Activated CD4-positive, alpha-beta memory T cell treated with anti-CD3 and anti-CD28 coated beads, Interleukin-2, amount 10 ng/mL, durations not matched to agents 7 days and 5 days (primary cell): ENCODE measurements at regions not wholly inside any gene's neighbourhood (a gene's known extent, or its start where the extent isn't known, plus 50 kb on each side); places are given as distances from the start of the nearest gene placed in this dataset.
"Not testable (repeated sequence)": the region's sequence is repeated elsewhere in the genome, so short reads cannot be mapped to it uniquely, and the experiment has no call there.

ENCODE experiments used
- CTCF ChIA-PET: fragments of 350-600 bp; sonication (Branson Sonifier 250); formaldehyde crosslinking; loops from one replicate; lab custom pipeline; 2021; ENCODE audit warnings: antibody characterized with exemption, inconsistent platforms; lab: Charles Lee
- POLR2A ChIA-PET: fragments of 350-600 bp; sonication (Branson Sonifier 250); formaldehyde crosslinking; loops from one replicate; lab custom pipeline; 2021; ENCODE audit warnings: antibody characterized with exemption; lab: Charles Lee
- DNase-seq: peaks from one replicate; pipeline ENCODE4 v3.0.0-alpha.2; 2020
- H3K27ac Mint-ChIP-seq: one replicate; pipeline ENCODE4 v1.8.0; 2021; ENCODE audit warnings: mild to moderate bottlenecking, mixed read lengths
- H3K27me3 Mint-ChIP-seq: one replicate; pipeline ENCODE4 v1.8.0; 2021; ENCODE audit warnings: mixed read lengths
- H3K36me3 Mint-ChIP-seq: one replicate; pipeline ENCODE4 v1.8.0; 2021; ENCODE audit warnings: low read depth, mixed read lengths
- H3K4me1 Mint-ChIP-seq: one replicate; pipeline ENCODE4 v1.8.0; 2021; ENCODE audit warnings: mixed read lengths
- H3K4me3 Mint-ChIP-seq: one replicate; pipeline ENCODE4 v1.8.0; 2021; ENCODE audit warnings: mild to moderate bottlenecking, mixed read lengths
- H3K9me3 Mint-ChIP-seq: one replicate; pipeline ENCODE4 v1.8.0; 2021; ENCODE audit warnings: mixed read lengths

DNA sequence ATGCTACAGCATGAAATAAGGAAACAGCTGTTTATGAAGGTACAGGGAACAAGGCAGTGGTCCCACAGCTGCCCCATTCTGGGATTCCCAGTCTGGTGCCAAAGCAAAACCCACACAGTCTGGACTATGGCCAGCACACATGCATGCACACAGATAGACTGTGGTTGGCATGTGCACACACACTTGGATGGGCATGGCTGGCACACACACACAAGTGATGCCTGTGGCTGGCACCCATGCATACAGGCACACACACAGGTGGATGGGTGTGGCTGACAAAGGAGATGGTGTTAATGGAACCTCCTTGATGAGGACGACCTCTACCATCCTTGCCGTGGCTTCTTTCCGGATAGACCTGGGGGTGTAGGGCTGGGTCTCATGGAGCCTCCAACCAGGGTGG lies 114.0 kb upstream of the LYZL2 start:
- Mint-ChIP-seq H3K9me3 (peaks cover 6% of the 10 kb centered on the region), H3K27me3 (no peaks in the 10 kb centered on the region), H3K27ac (no peak overlapping the region), H3K4me3 (no peak overlapping the region), H3K36me3 (peaks cover 4% of the 10 kb centered on the region), H3K4me1 (peaks cover 41% of the 10 kb centered on the region)
- no peak for DNase-seq
- CTCF ChIA-PET, result no interaction called here
- POLR2A ChIA-PET, result no interaction called here

DNA sequence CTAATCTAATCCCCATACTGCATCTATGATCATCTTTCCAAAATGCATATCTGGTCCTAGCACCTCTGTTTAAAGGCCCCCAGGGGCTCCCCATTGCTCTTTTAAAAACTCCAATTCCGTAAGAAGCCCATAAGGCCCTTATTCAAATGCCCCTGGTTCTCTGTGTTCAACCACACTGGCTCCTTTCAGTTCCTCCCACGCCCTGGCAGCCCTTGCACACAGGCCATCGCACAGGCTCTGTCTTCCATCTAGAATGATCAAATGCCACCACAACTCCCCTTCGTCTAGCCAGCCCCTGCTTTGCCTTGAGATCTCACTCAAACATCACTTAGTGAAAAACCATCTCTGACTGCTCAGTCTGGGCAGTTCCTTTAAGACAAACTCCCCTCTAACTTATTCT lies 112.9 kb upstream of the LYZL2 start:
- H3K4me3 Mint-ChIP-seq, result no peak overlapping the region
- peaks cover 4% of the 10 kb centered on the region for H3K36me3 Mint-ChIP-seq
- no peaks in the 10 kb centered on the region for H3K27me3 Mint-ChIP-seq
- CTCF ChIA-PET, result no interaction called here
- peaks cover 39% of the 10 kb centered on the region for H3K4me1 Mint-ChIP-seq
- no peak for DNase-seq
- POLR2A ChIA-PET, result no interaction called here
- peak overlapping the region; percentile 16 for H3K27ac Mint-ChIP-seq
- H3K9me3 Mint-ChIP-seq, result peaks cover 6% of the 10 kb centered on the region

DNA sequence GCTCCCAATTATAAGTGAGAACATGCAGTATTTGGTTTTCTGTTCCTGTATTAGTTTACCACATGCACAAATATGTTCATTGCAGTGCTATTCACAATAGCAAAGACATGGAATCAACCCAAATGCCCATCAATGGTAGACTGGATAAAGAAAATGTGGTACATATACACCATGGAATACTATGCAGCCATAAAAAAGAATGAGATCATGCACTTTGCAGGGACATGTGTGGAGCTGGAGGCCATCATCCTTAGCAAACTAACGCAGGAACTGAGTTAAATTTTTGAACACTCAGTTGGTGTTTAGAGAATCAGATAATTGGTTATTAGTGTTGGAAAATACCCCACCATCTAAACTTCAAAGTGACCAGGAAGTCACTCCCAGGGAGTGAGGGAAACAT lies 111.2 kb upstream of the LYZL2 start:
- CTCF ChIA-PET, POLR2A ChIA-PET: not testable (repeated sequence)

DNA sequence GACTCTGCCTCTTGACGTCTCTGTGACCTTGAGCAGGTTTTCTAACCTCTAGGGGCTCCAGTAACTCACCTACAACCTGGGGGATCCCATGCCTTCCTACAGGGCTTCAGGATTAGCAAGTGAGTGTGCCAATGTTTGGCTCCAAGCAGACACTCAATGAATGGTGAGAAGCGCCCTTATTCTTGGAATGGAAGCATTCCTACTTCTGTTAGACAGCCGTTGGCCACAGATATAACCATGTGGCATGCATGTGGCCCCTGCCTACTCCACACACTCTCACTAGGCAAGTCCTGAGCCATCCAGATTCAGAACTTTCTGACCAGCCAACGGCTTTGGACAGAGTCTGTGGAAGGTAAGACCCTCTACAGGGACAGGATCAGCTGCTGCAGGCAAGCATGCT lies 108.9 kb upstream of the LYZL2 start:
- CTCF ChIA-PET, result no interaction called here
- Mint-ChIP-seq H3K27ac (no peak overlapping the region), H3K36me3 (peaks cover 9% of the 10 kb centered on the region), H3K4me3 (no peak overlapping the region), H3K4me1 (peaks cover 49% of the 10 kb centered on the region), H3K27me3 (no peaks in the 10 kb centered on the region), H3K9me3 (peaks cover 6% of the 10 kb centered on the region)
- DNase-seq, result no peak
- POLR2A ChIA-PET, result no interaction called here

More for the DNA sequence above, 111.2 kb upstream of the LYZL2 start:
- not testable (repeated sequence) for H3K27me3 Mint-ChIP-seq, DNase-seq, H3K27ac Mint-ChIP-seq, H3K36me3 Mint-ChIP-seq, H3K9me3 Mint-ChIP-seq, H3K4me3 Mint-ChIP-seq
- H3K4me1 Mint-ChIP-seq, result peaks cover 38% of the 10 kb centered on the region

DNA sequence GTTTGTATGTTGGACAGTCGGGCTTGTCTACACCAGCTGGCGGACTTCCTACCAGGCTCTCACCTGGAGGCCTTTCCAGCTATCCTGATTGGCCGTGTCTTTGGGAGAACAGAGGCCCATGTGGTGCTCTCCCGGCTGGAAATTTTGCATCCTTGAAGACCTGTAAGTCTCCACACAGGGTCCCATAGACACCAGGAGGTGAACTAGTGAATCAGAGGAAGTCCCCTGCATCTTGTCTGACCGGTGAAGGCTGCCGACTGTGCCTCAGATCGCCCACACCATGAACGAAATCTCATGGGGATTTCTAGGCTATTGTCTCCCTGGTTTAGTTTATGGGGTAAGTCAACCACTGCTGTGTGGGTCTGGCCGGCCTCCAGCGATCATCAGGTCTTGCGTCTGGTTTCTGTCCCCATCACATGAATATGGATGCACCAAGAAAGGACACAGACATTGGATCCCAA lies 108.4 kb upstream of the LYZL2 start:
- ChIA-PET POLR2A (no interaction called here), CTCF (no interaction called here)
- no peak for DNase-seq
- Mint-ChIP-seq H3K4me3 (no peak overlapping the region), H3K27me3 (no peaks in the 10 kb centered on the region), H3K27ac (no peak overlapping the region), H3K36me3 (peaks cover 9% of the 10 kb centered on the region), H3K9me3 (peaks cover 6% of the 10 kb centered on the region), H3K4me1 (peaks cover 49% of the 10 kb centered on the region)

DNA sequence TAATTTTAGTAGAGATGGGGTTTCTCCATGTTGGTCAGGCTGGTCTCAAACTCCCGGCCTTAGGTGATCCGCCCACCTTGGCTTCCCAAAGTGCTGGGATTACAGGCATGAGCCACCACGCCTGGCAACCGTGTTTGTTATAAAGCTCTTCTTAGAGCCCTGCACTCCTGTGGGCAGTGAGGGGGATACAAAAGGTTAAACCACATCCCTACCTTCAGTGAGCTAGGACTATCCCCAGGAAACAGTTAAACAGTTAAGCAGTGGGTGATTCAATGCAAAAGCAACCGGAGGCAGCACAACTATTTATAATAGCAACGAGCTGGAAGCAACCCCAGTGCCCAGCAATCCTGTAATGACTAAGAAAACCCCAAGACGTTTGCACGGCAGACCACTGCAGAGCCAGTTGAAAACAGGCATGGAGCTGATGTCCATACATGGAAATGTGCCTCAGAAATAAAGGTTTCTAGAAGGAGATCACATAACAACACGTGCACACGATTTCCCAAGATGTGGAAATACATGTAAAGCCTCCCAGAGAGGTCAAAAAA lies 107.2 kb upstream of the LYZL2 start:
- DNase-seq, result peak; percentile 72
- peaks cover 14% of the 10 kb centered on the region for H3K36me3 Mint-ChIP-seq
- H3K27ac Mint-ChIP-seq, result peak overlapping the region; percentile 82
- H3K4me1 Mint-ChIP-seq, result peaks cover 37% of the 10 kb centered on the region
- H3K27me3 Mint-ChIP-seq, result no peaks in the 10 kb centered on the region
- peaks cover 13% of the 10 kb centered on the region for H3K9me3 Mint-ChIP-seq
- POLR2A ChIA-PET, result interaction anchor here (0.5 to 2.4 kb wide), 8 partner anchors 9 to 582 kb away, joined by 3 to 11 read pairs (median 6); partner anchors contain the start of gene ZEB1
- CTCF ChIA-PET, result interaction anchor here (0.8 to 1.7 kb wide), 5 partner anchors 10 to 66 kb away, joined by 3 to 4 read pairs (median 3); no protein-coding TSS in a partner anchor
- no peak overlapping the region for H3K4me3 Mint-ChIP-seq

DNA sequence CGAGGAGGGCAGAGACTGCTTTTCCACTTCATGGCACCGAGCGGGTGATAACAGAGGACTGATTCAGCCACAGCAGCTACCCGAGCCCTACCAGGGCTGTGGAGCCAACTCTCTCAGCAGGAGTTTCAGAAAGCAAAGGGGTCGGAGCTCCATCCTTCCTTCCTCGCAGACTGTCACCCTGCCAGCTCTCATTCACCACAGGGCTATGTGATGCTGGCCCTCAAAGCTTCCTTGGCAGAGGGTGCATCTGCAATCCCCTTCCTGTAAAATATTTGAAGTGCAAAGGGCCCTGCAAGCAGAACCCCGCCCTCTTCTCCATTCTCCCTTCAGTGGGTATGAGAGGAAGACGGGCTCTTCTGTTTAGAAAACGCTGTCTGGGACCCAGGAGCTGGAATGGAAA lies 105.3 kb upstream of the LYZL2 start:
- ChIA-PET POLR2A (interaction anchor here (2.4 kb wide), 1 partner anchor 30 kb away, joined by 11 read pairs; no protein-coding TSS in a partner anchor), CTCF (interaction anchor here (0.7 kb wide), 1 partner anchor 8 kb away, joined by 3 read pairs; no protein-coding TSS in a partner anchor)
- Mint-ChIP-seq H3K4me1 (peaks cover 34% of the 10 kb centered on the region), H3K27ac (peak overlapping the region; percentile 40), H3K27me3 (no peaks in the 10 kb centered on the region), H3K4me3 (no peak overlapping the region), H3K9me3 (peaks cover 8% of the 10 kb centered on the region), H3K36me3 (peaks cover 17% of the 10 kb centered on the region)
- no peak for DNase-seq

DNA sequence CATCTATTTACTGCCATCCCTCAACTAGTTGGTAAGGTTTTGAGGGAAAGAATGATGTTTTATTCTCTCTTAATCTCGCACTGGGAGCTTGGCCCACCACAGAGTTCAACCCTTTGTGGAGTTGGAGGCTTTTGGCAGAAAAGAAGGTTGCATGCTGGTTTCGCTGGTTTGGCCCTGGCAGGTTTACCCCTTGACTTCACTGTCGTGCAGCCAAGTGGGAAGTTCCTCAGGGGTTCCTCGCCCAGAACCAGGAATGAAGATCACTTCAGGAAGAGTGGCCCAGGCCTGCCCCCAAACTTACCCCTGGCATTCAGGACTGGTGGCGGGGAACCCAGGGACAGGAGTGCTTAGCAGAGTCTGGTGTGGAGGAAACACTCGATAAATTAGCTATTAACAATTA lies 103.1 kb upstream of the LYZL2 start:
- POLR2A ChIA-PET, result no interaction called here
- peaks cover 8% of the 10 kb centered on the region for H3K9me3 Mint-ChIP-seq
- DNase-seq, result no peak
- peaks cover 29% of the 10 kb centered on the region for H3K4me1 Mint-ChIP-seq
- H3K4me3 Mint-ChIP-seq, result no peak overlapping the region
- peaks cover 17% of the 10 kb centered on the region for H3K36me3 Mint-ChIP-seq
- H3K27ac Mint-ChIP-seq, result no peak overlapping the region
- CTCF ChIA-PET, result interaction anchor here (1.1 to 1.9 kb wide), 2 partner anchors 19 to 64 kb away, joined by 3 to 6 read pairs; no protein-coding TSS in a partner anchor
- no peaks in the 10 kb centered on the region for H3K27me3 Mint-ChIP-seq

DNA sequence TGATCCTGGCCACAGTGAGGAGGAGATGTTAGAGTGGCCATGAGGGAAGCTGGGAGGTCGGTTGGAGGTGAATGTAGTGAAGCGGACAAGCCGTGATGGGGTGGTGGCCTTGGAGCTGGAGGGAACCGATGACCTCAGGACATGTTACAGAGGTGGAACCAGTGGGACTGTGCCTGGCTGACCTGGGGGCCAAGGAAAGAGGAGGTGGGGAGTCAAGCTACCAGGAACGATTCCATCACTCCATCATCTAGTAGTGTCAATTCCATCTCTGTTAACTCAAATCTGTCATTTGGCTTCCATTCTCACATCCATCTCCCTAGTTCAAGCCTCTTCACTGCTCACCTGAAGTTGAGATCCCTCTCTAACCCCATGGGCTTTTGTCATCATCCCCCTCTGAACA lies 102.4 kb upstream of the LYZL2 start:
- ChIA-PET POLR2A (no interaction called here), CTCF (interaction anchor here (0.8 kb wide), 1 partner anchor 300 kb away, joined by 3 read pairs; the partner anchor contains the start of gene ZNF438)
- no peak overlapping the region for H3K27ac Mint-ChIP-seq

DNA sequence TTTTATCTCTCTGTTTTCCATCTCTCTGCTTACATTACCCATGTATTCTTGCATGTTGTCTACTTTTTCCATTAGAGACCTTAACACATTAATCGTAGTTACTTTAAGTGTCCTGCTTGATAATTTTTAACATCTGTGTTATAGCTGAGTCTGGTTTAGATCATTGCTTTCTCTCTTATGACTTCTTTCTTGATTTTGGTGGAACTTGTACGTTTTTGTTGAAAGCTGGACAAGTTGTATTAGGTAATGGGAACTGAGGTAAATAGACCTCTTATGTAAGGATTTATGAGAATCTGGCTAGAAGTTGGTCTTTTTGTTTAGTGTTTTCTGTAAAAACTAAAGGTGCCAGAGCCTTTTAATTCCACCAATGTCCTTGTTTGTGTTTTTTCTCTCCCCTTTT lies 100.8 kb upstream of the LYZL2 start:
- POLR2A ChIA-PET, result no interaction called here
- DNase-seq, result no peak
- Mint-ChIP-seq H3K36me3 (peaks cover 13% of the 10 kb centered on the region), H3K4me3 (no peak overlapping the region), H3K9me3 (peaks cover 8% of the 10 kb centered on the region), H3K4me1 (peaks cover 25% of the 10 kb centered on the region), H3K27ac (no peak overlapping the region), H3K27me3 (no peaks in the 10 kb centered on the region)
- CTCF ChIA-PET, result interaction anchor here (0.9 to 2.6 kb wide), 4 partner anchors 17 to 302 kb away, joined by 3 to 7 read pairs (median 4); partner anchors contain the start of gene ZNF438

More for the DNA sequence above, 102.4 kb upstream of the LYZL2 start:
- H3K4me3 Mint-ChIP-seq, result no peak overlapping the region
- no peaks in the 10 kb centered on the region for H3K27me3 Mint-ChIP-seq
- peaks cover 8% of the 10 kb centered on the region for H3K9me3 Mint-ChIP-seq
- peaks cover 14% of the 10 kb centered on the region for H3K36me3 Mint-ChIP-seq
- peaks cover 26% of the 10 kb centered on the region for H3K4me1 Mint-ChIP-seq
- no peak for DNase-seq

DNA sequence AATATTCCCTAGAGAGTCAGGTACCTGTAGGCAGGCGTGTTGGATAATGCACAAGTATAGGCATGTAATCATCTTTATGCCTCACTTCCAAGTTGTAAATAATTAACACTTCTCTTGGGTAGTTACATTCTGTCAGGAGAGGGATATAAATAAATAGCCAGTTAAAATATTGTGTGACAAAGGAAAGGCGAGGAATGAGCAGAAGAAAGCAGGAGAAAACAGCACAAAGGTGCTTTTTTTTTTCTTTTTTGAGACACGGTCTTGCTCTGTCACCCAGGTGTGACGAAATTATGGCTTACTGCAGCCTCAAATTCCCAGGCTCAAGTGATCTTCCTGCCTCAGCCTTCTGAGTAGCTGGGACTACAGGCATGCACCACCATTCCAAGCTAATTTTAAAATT lies 99.2 kb upstream of the LYZL2 start:
- peaks cover 8% of the 10 kb centered on the region for H3K9me3 Mint-ChIP-seq
- H3K4me1 Mint-ChIP-seq, result peaks cover 18% of the 10 kb centered on the region
- H3K27me3 Mint-ChIP-seq, result no peaks in the 10 kb centered on the region
- ChIA-PET POLR2A (interaction anchor here (0.9 kb wide), 1 partner anchor 56 kb away, joined by 3 read pairs; no protein-coding TSS in a partner anchor), CTCF (interaction anchor here (1.1 to 2.6 kb wide), 2 partner anchors 42 to 58 kb away, joined by 3 to 7 read pairs; no protein-coding TSS in a partner anchor)
- H3K4me3 Mint-ChIP-seq, result no peak overlapping the region
- H3K27ac Mint-ChIP-seq, result no peak overlapping the region
- peaks cover 13% of the 10 kb centered on the region for H3K36me3 Mint-ChIP-seq
- no peak for DNase-seq

DNA sequence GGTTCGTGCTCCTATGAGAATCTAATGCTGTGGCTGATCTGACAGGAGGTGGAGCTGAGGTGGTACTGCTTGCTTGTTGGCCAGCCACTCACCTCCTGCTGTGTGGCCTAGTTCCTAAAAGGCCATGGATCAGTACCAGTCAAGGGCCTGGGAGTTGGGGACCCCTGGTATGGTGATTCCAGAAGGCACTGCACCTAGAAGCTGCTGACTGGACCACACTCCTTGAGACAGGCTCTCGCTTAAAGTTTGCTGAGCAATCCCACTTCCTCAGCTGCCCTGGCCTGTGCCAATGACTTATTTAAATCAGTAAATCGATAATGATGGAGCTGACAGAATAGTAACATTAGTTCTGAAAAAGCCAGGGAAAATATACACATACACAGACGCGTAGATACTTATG lies 98.6 kb upstream of the LYZL2 start:
- ChIA-PET POLR2A (interaction anchor here (0.9 kb wide), 1 partner anchor 56 kb away, joined by 3 read pairs; no protein-coding TSS in a partner anchor), CTCF (interaction anchor here (1.1 kb wide), 1 partner anchor 58 kb away, joined by 3 read pairs; no protein-coding TSS in a partner anchor)
- peaks cover 13% of the 10 kb centered on the region for H3K36me3 Mint-ChIP-seq
- H3K27ac Mint-ChIP-seq, result no peak overlapping the region
- H3K27me3 Mint-ChIP-seq, result no peaks in the 10 kb centered on the region
- H3K9me3 Mint-ChIP-seq, result peaks cover 8% of the 10 kb centered on the region
- no peak overlapping the region for H3K4me3 Mint-ChIP-seq
- H3K4me1 Mint-ChIP-seq, result peaks cover 18% of the 10 kb centered on the region
- no peak for DNase-seq

DNA sequence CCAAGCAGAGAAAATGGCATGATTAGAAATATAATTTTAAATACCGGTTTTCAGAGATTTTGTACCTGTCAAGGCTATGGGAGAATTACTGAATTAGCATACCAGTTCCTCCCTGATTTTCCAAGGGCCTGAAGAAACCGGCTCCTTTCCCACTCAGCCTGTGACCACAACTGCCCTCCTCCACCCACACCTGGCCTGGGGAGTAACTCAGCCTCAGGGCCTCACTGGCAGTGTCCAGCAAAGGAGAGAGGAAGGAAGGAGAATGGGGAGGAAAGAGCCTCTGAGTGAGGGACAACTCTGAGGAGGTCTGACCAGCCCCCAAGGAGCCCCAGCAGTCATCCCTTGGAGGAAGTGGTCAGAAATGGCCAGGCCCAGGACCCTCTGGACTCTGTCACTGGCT lies 98.0 kb upstream of the LYZL2 start:
- POLR2A ChIA-PET, result interaction anchor here (1.1 kb wide), 1 partner anchor 57 kb away, joined by 3 read pairs; no protein-coding TSS in a partner anchor
- no peak overlapping the region for H3K4me3 Mint-ChIP-seq
- peaks cover 13% of the 10 kb centered on the region for H3K36me3 Mint-ChIP-seq
- H3K27ac Mint-ChIP-seq, result no peak overlapping the region
- no peaks in the 10 kb centered on the region for H3K27me3 Mint-ChIP-seq
- no peak for DNase-seq
- peaks cover 19% of the 10 kb centered on the region for H3K4me1 Mint-ChIP-seq
- peaks cover 7% of the 10 kb centered on the region for H3K9me3 Mint-ChIP-seq
- CTCF ChIA-PET, result no interaction called here
